ENCODE measurements at regions not wholly inside any gene's neighbourhood (a gene's known extent, or its start where the extent isn't known, plus 50 kb on each side); places are given as distances from the start of the nearest gene placed in this dataset.

DNA sequence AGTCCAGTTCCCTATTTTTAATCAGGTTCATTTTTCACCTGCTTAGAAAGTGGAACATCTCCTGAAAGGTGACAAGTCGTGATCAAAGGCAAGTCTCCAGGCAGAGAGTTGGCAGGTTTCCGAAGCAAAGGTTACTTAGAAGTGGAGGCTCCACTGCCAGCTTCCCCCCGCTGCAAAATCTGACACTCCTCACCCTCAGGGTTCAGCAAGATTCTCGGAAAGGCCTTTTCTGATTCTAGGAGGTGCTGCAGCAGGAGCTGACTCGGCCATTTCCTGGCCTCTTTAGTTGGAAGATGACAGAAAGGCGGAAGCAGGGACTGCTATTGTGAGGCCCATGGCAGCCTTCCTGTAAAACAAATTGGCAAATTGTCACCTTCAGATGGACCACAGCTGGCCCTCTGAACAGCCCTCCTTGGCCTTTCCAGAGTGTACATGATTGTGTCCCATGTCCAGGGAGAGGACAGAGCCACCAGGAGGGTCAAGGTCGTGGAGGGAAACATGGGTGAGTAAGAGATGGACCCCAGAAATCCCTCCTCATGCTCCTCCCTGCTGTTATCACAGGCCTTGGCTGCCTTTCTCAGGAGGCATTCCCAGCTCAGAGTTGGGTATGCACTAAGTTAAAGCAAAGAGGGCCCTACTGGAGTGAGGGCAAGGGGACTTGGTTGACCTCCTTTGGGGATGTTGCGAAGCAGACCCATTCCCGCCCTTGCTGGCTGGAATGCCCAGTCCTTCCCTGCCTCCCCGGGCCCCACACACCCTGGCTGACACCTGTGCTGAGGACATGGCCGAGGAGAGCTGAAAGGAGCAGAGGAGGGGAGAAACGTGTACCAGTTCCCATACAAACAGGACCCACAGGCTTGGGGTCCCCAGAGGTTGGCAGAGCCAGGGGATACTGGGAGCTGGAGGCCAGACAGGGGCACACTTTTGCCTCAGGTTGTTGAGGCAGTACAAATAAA is 115.5 kb upstream of the IRF2BP2 start (continued):
- TF ChIP-seq RREB1 (CRISPR knock-in tag; IDR thresholded peaks at IDR 0.05): no peak
- TF ChIP-seq, protein P1, sequence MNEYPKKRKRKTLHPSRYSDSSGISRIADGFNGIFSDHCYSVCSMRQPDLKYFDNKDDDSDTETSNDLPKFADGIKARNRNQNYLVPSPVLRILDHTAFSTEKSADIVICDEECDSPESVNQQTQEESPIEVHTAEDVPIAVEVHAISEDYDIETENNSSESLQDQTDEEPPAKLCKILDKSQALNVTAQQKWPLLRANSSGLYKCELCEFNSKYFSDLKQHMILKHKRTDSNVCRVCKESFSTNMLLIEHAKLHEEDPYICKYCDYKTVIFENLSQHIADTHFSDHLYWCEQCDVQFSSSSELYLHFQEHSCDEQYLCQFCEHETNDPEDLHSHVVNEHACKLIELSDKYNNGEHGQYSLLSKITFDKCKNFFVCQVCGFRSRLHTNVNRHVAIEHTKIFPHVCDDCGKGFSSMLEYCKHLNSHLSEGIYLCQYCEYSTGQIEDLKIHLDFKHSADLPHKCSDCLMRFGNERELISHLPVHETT (CRISPR knock-in tag; conservative IDR thresholded peaks at IDR 0.05 in 1 of 2, IDR thresholded peaks at IDR 0.05 in 1 of 2): no peak; a peak in 2 of 4 replicates
- TF ChIP-seq EP400 (IDR thresholded peaks at IDR 0.05): no peak
- peak; percentile 25; the same call in 1 of the 2 replicates for TF ChIP-seq SMARCC2 (IDR thresholded peaks at IDR 0.05; ENCODE audit: low read depth)
- TF ChIP-seq ZNF830 (CRISPR knock-in tag; IDR thresholded peaks at IDR 0.05): no peak
- no peak for TF ChIP-seq HNRNPLL (IDR thresholded peaks at IDR 0.05; ENCODE audit: low read depth, low read length, poor library complexity, severe bottlenecking)
- peak; percentile 60 for TF ChIP-seq KLF6 (CRISPR knock-in tag; IDR thresholded peaks at IDR 0.05; ENCODE audit: borderline replicate concordance)
- no peak for TF ChIP-seq ZNF511 (CRISPR knock-in tag; IDR thresholded peaks at IDR 0.05)
- no peak for TF ChIP-seq THRAP3 (IDR thresholded peaks at IDR 0.05; ENCODE audit: borderline replicate concordance)
- TF ChIP-seq SMARCA5 (IDR thresholded peaks at IDR 0.05): no peak
- TF ChIP-seq ZNF280A (IDR thresholded peaks at IDR 0.05; ENCODE audit: low read depth, partially characterized antibody): no peak
- no peak for TF ChIP-seq BMI1 (IDR thresholded peaks at IDR 0.05; ENCODE audit: low read length)
- no peak for TF ChIP-seq RBM34 (IDR thresholded peaks at IDR 0.05; ENCODE audit: borderline replicate concordance, insufficient read depth, low read length)
- TF ChIP-seq MYNN (IDR thresholded peaks at IDR 0.05): no peak
- no peak for TF ChIP-seq MYNN (CRISPR knock-in tag; IDR thresholded peaks at IDR 0.05)
- no peak for TF ChIP-seq PYGO2 (tag; IDR thresholded peaks at IDR 0.05)
- TF ChIP-seq XRCC4 (IDR thresholded peaks at IDR 0.05; ENCODE audit: extremely low read depth, insufficient read depth, insufficient read length): no peak
- peak; percentile 19; the same call in 1 of the 2 replicates for TF ChIP-seq ZNF263 (CRISPR knock-in tag; IDR thresholded peaks at IDR 0.05; ENCODE audit: borderline replicate concordance)
- no peak for TF ChIP-seq BRD4 (IDR thresholded peaks at IDR 0.05)

Data from K562 (cell line).